Tibial artery (tissue), 4 donors: ENCODE measurements at regions not wholly inside any gene's neighbourhood (a gene's known extent, or its start where the extent isn't known, plus 50 kb on each side); places are given as distances from the start of the nearest gene placed in this dataset.
A peak's percentile ranks its signal among the peaks of the same experiment; 100 is the strongest.

Experiments
- DNase-seq, 2 donors: peaks; one replicate each; pipeline ENCODE4 v3.0.0-alpha.2; 2019
- H3K27ac ChIP-seq, 2 donors: fragments of 200-600 bp; sonication (generic) in 1 of 2; 1 replicate in 1 of 2; 2 replicates in 1 of 2; pipeline ENCODE4 v1.5.1; 2018 to 2019; ENCODE audit warnings: mild to moderate bottlenecking in 1 of 2
- H3K27me3 ChIP-seq, 2 donors: fragments of 200-600 bp; sonication (generic) in 1 of 2; one replicate each; pipeline versions ENCODE4 v1.5.1 to v1.6.0; 2016 to 2019
- H3K36me3 ChIP-seq, 3 donors: fragments of 200-600 bp; sonication (generic) in 2 of 3; one replicate each; pipeline ENCODE4 v1.5.1; 2016 to 2019; ENCODE audit warnings: mild to moderate bottlenecking in 2 of 3
- H3K4me1 ChIP-seq, 4 donors: fragments of 200-600 bp; sonication (generic) in 2 of 4; 1 replicate in 3 of 4; 2 replicates in 1 of 4; pipeline ENCODE4 v1.5.1; 2016 to 2019
- H3K4me3 ChIP-seq, 2 donors: fragments of 200-600 bp; sonication (generic) in 1 of 2; 1 replicate in 1 of 2; 2 replicates in 1 of 2; pipeline ENCODE4 v1.5.1; 2018 to 2019; ENCODE audit warnings: mild to moderate bottlenecking in 2 of 2
- H3K9me3 ChIP-seq, 3 donors: fragments of 200-600 bp; sonication (generic) in 1 of 3; one replicate each; pipeline ENCODE4 v1.5.1; 2016 to 2019
- CTCF ChIP-seq, 2 experiments: fragments of 200-600 bp in 1 of 2; fragments of 450-650 bp in 1 of 2; IDR thresholded peaks; one replicate each; pipeline ENCODE4 v1.5.1; 2017 to 2019; ENCODE audit warnings: antibody characterized with exemption in 2 of 2, mild to moderate bottlenecking in 1 of 2, moderate library complexity in 1 of 2
- intact Hi-C: fragments of 100-400 bp; cut with DNase I; formaldehyde crosslinking; loops from one replicate; pipeline ENCODE4 v1.15.0; 2023; ENCODE audit warnings: low total_unique reads

GRCh38 chr17:15177343-15177742, 87.8 kb downstream of the PMP22 start:
- Histone ChIP-seq H3K27me3 (peaks cover 0 to 6% of the 10 kb centered on the region in 2 donors), H3K27ac (no peak overlapping the region), H3K4me3 (no peak overlapping the region), H3K4me1 (no peaks in the 10 kb centered on the region), H3K36me3 (no peaks in the 10 kb centered on the region), H3K9me3 (no peaks in the 10 kb centered on the region)
- intact Hi-C loops = no loop called here
- no peak for DNase-seq
- TF ChIP-seq CTCF (IDR thresholded peaks at IDR 0.05) = no peak

GRCh38 chr17:15175356-15175755, 89.8 kb downstream of the PMP22 start:
- H3K4me3 ChIP-seq = no peak overlapping the region
- H3K27me3 ChIP-seq = peaks cover 0 to 6% of the 10 kb centered on the region in 2 donors
- H3K27ac ChIP-seq = no peak overlapping the region
- intact Hi-C loops = no loop called here
- H3K4me1 ChIP-seq = no peaks in the 10 kb centered on the region
- H3K9me3 ChIP-seq = no peaks in the 10 kb centered on the region
- DNase-seq = no peak
- no peaks in the 10 kb centered on the region for H3K36me3 ChIP-seq
- no peak for TF ChIP-seq CTCF (IDR thresholded peaks at IDR 0.05)

DNA sequence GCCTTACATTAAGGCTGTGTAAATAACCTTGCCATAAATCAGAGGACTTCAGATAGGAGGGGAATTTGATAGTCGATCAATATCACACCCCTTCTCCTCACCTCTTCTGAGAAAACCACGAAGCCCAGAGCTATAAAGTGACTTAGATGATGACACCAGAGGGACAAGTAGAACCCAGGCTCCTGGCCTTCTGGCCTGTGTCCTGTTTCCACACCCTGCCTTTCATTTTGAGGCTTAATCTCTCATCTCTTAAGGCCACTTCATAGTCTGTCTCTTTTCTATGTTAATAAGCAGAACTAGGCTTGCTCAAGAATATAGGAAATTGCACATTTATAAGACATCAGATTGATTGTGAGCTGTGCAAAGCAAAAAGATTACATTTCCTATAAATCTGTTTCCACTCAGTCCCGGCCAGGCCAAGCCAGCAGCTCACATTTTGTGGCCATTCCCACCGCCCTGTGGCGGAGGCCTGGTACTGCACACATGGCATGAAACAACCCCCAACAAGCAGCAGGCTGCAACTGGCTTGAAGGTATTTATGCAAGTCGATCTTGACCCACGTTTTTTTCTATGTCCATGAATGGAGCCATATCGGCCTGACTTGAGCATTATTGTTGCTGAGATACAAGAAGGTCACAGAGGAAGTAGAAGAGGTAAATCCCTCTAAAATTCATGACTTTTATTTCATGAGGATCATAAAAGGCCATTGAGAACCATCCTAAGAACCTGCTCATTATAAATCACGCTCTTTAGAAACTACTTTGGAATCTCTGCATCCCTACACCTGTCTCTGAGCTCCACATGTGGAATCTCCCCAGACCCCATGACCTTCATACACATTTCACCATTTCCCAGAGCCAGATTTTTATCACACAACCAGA, 93.7 kb downstream of the PMP22 start:
- DNase-seq = peak; percentile 54 to 73
- H3K9me3 ChIP-seq = no peaks in the 10 kb centered on the region
- no peak overlapping the region for H3K27ac ChIP-seq
- no peaks in the 10 kb centered on the region for H3K36me3 ChIP-seq
- intact Hi-C loops = no loop called here
- H3K4me1 ChIP-seq = no peaks in the 10 kb centered on the region
- no peak overlapping the region for H3K4me3 ChIP-seq
- TF ChIP-seq CTCF (IDR thresholded peaks at IDR 0.05) = peak; percentile 51 to 58
- peaks cover 0 to 6% of the 10 kb centered on the region in 2 donors for H3K27me3 ChIP-seq

GRCh38 chr17:15169676-15170075, 95.5 kb downstream of the PMP22 start:
- intact Hi-C loops = no loop called here

GRCh38 chr17:15168379-15168778, 96.7 kb downstream of the PMP22 start:
- TF ChIP-seq CTCF (IDR thresholded peaks at IDR 0.05) = no peak
- Histone ChIP-seq H3K4me1 (no peaks in the 10 kb centered on the region), H3K27me3 (no peaks in the 10 kb centered on the region), H3K27ac (no peak overlapping the region), H3K36me3 (no peaks in the 10 kb centered on the region), H3K9me3 (no peaks in the 10 kb centered on the region), H3K4me3 (no peak overlapping the region)
- intact Hi-C loops = no loop called here
- no peak for DNase-seq

More at GRCh38 chr17:15169676-15170075, 95.5 kb downstream of the PMP22 start:
- Histone ChIP-seq H3K36me3 (no peaks in the 10 kb centered on the region), H3K4me1 (no peaks in the 10 kb centered on the region), H3K9me3 (no peaks in the 10 kb centered on the region), H3K4me3 (no peak overlapping the region), H3K27me3 (no peaks in the 10 kb centered on the region), H3K27ac (no peak overlapping the region)
- TF ChIP-seq CTCF (IDR thresholded peaks at IDR 0.05) = no peak
- DNase-seq = no peak
